Activated naive CD8-positive, alpha-beta T cell treated with anti-CD3 and anti-CD28 coated beads, Interleukin-2, amount 10 ng/mL, durations not matched to agents 7 days and 5 days (primary cell): ENCODE measurements at regions not wholly inside any gene's neighbourhood (a gene's known extent, or its start where the extent isn't known, plus 50 kb on each side); places are given as distances from the start of the nearest gene placed in this dataset.

Source experiments
- ATAC-seq: fragments of 150-1000 bp; cut with Tn5 transposase; one replicate; pipeline ENCODE4 v1.10.0; 2021; ENCODE audit warnings: low read depth, moderate library complexity
- POLR2A ChIA-PET: fragments of 350-600 bp; sonication (Branson Sonifier 250); formaldehyde crosslinking; loops from one replicate; lab custom pipeline; 2021; ENCODE audit warnings: antibody characterized with exemption; lab: Charles Lee
- DNase-seq: peaks from one replicate; pipeline ENCODE4 v3.0.0; 2021
- H3K27ac Mint-ChIP-seq: one replicate; pipeline ENCODE4 v1.8.0; 2022; ENCODE audit warnings: mild to moderate bottlenecking, mixed read lengths
- H3K27me3 Mint-ChIP-seq: one replicate; pipeline ENCODE4 v1.8.0; 2022; ENCODE audit warnings: mild to moderate bottlenecking, moderate library complexity, mixed read lengths
- H3K36me3 Mint-ChIP-seq: one replicate; pipeline ENCODE4 v1.8.0; 2021; ENCODE audit warnings: mild to moderate bottlenecking, mixed read lengths
- H3K4me1 Mint-ChIP-seq: one replicate; pipeline ENCODE4 v1.8.0; 2021; ENCODE audit warnings: mixed read lengths
- H3K4me3 Mint-ChIP-seq: one replicate; pipeline ENCODE4 v1.8.0; 2022; ENCODE audit warnings: mild to moderate bottlenecking, moderate library complexity, mixed read lengths
- H3K9me3 Mint-ChIP-seq: one replicate; pipeline ENCODE4 v1.8.0; 2021; ENCODE audit warnings: mixed read lengths

DNA sequence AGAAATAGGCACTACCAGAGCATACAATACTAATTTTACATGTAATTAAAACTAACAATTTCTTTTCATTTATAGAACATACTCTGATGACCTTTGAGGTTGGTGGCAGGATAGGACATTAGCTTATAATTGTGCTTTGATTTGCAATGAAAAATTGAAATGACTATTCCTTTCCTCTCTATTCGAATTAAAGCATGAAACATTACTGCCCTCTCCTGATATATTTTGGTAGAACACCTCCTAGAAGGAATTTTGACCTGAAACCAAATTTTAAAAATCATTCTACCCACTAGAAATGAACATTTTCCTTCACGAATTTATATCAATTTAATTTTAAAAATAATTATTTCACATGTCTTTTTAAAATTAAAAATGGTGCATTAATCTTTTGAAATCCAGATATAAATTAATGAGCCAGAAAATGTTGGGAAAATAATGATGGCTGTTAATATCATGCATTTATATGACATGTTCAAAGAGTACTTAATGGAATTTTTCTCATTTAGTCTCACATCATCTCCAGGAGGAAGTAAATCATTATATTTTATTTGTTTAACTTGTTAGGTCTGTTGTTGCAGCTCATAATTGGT lies 556.3 kb upstream of the ARGLU1 start:
- H3K9me3 Mint-ChIP-seq: peaks cover 2% of the 10 kb centered on the region

DNA sequence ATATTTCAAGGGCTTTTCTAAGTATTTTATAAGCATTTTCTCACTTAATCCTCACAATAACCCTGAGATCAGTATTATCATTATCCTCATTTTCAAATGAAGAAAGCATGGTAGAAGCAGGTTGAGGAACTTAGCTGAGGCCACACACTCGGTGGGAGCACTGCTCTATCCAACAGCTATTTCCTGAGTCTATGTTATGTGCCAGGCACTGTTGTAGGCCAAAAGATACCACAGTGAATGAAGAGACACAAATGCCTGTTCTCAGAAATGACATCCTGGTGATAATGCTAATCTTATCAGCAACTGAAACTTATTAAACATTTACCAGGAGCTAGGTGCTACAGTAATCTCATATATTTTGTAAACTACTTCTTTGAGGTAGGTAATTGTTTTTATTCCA lies 553.9 kb upstream of the ARGLU1 start:
- Mint-ChIP-seq H3K4me3 (no peak overlapping the region), H3K36me3 (no peaks in the 10 kb centered on the region), H3K27ac (no peak overlapping the region), H3K9me3 (no peaks in the 10 kb centered on the region), H3K4me1 (no peaks in the 10 kb centered on the region), H3K27me3 (no peaks in the 10 kb centered on the region)
- ATAC-seq (no peak), DNase-seq (no peak)
- POLR2A ChIA-PET: no interaction called here

More for the DNA sequence above, 556.3 kb upstream of the ARGLU1 start:
- no peak overlapping the region for H3K27ac Mint-ChIP-seq
- no peaks in the 10 kb centered on the region for H3K36me3 Mint-ChIP-seq
- DNase-seq (no peak), ATAC-seq (no peak)
- H3K4me3 Mint-ChIP-seq: no peak overlapping the region
- no peaks in the 10 kb centered on the region for H3K27me3 Mint-ChIP-seq
- H3K4me1 Mint-ChIP-seq: no peaks in the 10 kb centered on the region
- POLR2A ChIA-PET: no interaction called here

DNA sequence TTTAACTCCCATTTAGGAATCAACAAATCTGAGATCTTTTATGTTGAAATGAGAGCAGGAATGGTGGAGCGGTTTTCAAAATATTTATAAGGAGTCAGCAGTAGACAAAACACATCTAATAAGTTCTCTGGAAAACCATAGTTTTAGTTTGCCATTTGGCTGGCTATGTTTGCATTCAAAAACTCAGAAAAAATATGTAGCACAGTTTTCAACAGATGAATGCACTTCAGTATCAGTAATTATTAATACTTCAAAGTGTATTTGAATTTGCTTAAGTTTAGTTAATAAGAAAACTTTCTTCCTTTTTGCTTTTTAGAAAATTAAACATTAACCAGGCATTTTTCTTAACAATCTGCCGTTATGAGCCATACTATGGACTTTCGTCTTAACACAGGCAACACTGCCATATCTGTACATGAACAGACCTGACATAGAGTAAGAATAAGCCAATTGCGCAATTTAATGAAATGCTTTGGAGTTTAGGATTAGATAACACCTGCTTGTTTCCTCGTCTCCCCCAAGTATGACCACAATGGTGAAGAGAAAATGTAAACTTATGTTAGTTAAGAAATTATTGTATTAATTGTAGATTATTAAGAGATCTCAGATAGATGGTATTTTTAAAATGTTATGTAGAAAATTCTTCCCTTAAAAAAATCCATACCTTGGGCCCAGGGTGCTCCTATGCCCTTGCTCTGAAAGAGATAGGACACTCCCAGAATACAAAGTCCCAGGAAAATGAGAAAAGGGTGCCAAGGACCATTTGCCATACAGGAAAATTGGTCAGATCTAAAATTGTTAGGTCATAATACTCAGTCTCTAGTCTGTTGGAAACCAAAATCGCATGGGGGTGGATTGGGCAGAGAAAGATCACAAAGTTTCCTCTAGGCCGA lies 552.3 kb upstream of the ARGLU1 start:
- H3K4me3 Mint-ChIP-seq: no peak overlapping the region
- no peak for ATAC-seq
- POLR2A ChIA-PET: no interaction called here
- H3K27ac Mint-ChIP-seq: no peak overlapping the region
- H3K4me1 Mint-ChIP-seq: no peaks in the 10 kb centered on the region
- H3K27me3 Mint-ChIP-seq: no peaks in the 10 kb centered on the region
- DNase-seq: no peak
- no peaks in the 10 kb centered on the region for H3K36me3 Mint-ChIP-seq
- H3K9me3 Mint-ChIP-seq: peaks cover under 1% of the 10 kb centered on the region

DNA sequence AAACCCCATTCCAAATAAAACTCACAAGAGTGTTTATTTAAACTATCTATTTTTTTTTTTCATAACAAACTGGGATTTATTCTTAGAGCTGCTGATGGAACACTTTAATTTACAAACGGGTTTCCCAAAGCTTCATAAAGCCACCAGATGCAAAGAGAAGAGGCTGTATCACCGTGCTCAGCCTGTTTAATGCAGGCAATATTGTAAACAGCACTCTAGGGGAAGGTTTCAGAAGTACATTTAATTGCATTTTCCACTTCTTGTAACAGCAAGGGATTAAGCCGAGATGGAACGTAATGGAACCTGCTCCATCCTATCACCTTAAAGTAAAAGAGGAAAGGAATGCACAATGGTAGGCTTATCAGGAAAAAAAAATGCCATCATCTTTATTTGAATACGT lies 550.6 kb upstream of the ARGLU1 start:
- DNase-seq: no peak
- no peak overlapping the region for H3K27ac Mint-ChIP-seq
- H3K27me3 Mint-ChIP-seq: no peaks in the 10 kb centered on the region
- POLR2A ChIA-PET: no interaction called here
- no peaks in the 10 kb centered on the region for H3K4me1 Mint-ChIP-seq
- H3K36me3 Mint-ChIP-seq: no peaks in the 10 kb centered on the region
- H3K4me3 Mint-ChIP-seq: no peak overlapping the region
- H3K9me3 Mint-ChIP-seq: peaks cover 2% of the 10 kb centered on the region
- ATAC-seq: no peak

DNA sequence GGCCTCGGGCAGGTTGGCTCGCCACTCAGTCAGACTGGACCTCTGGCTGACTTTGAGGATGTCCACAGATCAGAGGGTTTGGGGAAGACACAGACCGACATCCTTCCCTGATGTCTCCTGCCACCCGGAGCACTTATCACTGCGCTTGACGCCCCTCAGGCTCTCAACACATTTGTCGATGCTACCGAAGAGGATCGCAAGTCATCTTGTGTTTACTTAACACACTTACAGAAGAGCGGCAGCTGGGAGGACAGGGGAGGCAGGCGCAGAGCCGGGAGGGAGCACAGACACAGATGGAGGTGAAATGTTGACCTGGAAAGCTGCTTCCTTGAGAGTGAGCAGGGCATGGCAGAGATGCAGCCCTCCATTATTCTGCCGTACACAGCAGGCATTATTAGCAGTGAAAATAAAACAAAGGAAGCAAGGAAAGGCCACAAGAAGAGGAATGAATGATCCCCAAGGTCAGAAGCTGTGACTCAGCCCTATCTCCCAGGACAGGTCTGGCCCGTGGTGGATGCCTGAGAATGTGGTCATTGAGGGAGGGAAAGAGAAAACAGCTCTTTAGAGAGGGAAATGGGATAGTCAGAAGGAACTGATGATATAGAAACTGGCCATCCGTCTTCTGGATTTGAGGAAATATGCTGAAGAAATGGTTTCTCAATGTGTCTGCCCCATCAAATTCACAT lies 549.5 kb upstream of the ARGLU1 start:
- H3K36me3 Mint-ChIP-seq: no peaks in the 10 kb centered on the region
- H3K4me3 Mint-ChIP-seq: no peak overlapping the region
- H3K9me3 Mint-ChIP-seq: peaks cover 2% of the 10 kb centered on the region
- H3K27me3 Mint-ChIP-seq: no peaks in the 10 kb centered on the region
- H3K27ac Mint-ChIP-seq: no peak overlapping the region
- POLR2A ChIA-PET: no interaction called here
- no peaks in the 10 kb centered on the region for H3K4me1 Mint-ChIP-seq
- ATAC-seq (no peak), DNase-seq (no peak)

DNA sequence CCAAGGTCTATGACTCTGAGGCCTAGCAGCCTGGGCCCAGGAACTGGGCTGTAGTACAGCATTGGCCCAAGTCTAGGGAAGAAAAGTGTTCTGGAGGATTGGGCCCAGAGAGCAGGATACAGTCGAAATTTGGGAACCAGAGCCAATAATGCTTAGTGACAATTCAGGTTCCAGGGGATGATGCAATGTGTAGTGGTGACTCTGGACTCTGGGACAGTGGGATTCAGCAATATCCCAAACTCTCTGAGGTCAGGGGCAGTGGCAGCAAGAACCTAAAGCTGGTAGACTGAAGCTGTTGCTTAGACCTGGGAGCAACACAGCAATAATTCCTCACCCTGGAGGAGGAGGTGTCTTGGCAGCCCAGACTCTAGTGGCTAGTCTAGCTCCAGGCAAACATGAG lies 545.5 kb upstream of the ARGLU1 start:
- DNase-seq: no peak

DNA sequence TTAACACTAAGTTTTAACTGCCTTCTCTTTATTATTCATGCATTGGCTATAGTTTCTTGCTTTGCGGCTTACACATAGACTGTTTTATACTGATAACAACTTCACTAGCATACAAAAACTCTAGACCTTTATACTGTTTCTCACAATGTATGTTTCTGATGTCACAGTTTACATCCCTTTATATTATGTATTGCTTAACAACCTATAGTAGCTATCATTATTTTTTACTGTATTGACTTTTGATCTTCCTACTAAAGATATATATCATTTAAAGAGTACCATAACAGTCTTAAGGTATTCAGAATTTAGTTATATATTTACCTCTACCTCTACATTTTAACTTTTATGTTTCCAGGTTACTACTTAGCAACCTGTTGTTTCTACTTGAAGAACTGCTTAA lies 543.3 kb upstream of the ARGLU1 start:
- ATAC-seq (no peak), DNase-seq (no peak)
- POLR2A ChIA-PET: no interaction called here
- Mint-ChIP-seq H3K4me1 (no peaks in the 10 kb centered on the region), H3K36me3 (no peaks in the 10 kb centered on the region), H3K4me3 (no peak overlapping the region), H3K9me3 (peaks cover 3% of the 10 kb centered on the region), H3K27ac (no peak overlapping the region), H3K27me3 (no peaks in the 10 kb centered on the region)

More for the DNA sequence above, 545.5 kb upstream of the ARGLU1 start:
- Mint-ChIP-seq H3K9me3 (peaks cover 3% of the 10 kb centered on the region), H3K36me3 (no peaks in the 10 kb centered on the region), H3K27ac (no peak overlapping the region), H3K4me3 (no peak overlapping the region), H3K27me3 (no peaks in the 10 kb centered on the region), H3K4me1 (no peaks in the 10 kb centered on the region)
- POLR2A ChIA-PET: no interaction called here
- no peak for ATAC-seq

DNA sequence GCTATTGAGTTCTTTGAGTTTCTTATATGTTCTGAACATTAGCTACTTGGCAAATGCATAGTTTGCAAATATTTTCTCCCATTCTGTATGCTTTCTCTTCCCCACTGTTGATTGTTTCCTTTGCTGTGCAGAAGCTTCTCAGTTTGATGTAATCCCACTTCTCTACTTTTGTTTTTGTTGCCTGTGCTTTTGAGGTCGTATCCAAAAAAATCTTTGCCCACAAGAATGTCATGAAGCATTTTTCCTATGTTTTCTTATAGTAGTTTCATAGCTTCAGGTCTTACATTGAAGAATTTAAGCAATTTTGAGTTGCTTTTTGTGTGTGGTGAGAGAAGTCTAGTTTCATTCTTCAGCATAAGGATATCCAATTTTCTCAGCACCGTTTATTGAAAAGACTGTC lies 536.7 kb upstream of the ARGLU1 start:
- DNase-seq: no peak
- Mint-ChIP-seq H3K27me3 (no peaks in the 10 kb centered on the region), H3K4me3 (no peak overlapping the region), H3K36me3 (no peaks in the 10 kb centered on the region), H3K9me3 (peaks cover 2% of the 10 kb centered on the region), H3K4me1 (no peaks in the 10 kb centered on the region), H3K27ac (no peak overlapping the region)
- POLR2A ChIA-PET: no interaction called here
- ATAC-seq: no peak

DNA sequence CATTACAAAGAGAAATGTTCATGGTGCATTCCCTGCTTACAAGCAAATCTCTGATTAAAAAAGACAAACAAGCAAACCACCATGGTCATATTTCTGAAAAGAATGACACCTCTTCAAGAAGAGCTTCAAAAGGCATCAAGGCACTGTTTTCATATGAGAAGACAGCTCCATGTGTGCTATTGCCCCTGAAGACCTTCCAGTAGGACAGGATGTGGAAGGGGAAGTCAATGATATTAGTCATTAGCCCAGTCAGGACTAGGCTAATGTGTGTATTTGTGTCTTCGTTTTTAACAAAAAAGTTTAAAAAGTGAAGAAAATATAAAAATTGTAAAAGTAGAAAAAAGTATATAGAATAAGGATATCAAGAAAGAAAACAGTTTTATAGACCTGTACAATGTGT lies 534.7 kb upstream of the ARGLU1 start:
- no peak overlapping the region for H3K4me3 Mint-ChIP-seq
- H3K27ac Mint-ChIP-seq: no peak overlapping the region
- no peak for ATAC-seq
- no peak for DNase-seq
- H3K36me3 Mint-ChIP-seq: no peaks in the 10 kb centered on the region
- H3K27me3 Mint-ChIP-seq: no peaks in the 10 kb centered on the region
- H3K4me1 Mint-ChIP-seq: no peaks in the 10 kb centered on the region
- POLR2A ChIA-PET: no interaction called here
- no peaks in the 10 kb centered on the region for H3K9me3 Mint-ChIP-seq

DNA sequence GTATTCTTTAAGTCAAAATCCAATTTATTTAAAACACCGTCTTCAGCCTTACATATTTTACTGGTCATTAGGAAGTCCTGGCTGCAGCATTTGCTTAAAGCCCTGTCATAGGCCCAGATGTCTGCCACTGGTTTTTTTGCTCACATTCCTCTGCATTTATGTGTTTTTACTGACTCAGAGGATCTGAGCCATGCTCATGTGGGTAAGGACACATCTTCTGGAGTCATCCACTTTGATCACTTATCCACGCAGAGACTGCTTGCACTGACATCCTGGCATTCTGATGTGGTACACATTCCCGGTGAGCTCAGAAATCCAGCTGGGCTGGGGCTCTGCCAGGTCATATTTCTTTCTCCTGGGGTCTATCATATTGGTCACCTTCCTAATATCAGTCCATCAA lies 531.7 kb upstream of the ARGLU1 start:
- ATAC-seq (no peak), DNase-seq (no peak)
- H3K4me1 Mint-ChIP-seq: no peaks in the 10 kb centered on the region

DNA sequence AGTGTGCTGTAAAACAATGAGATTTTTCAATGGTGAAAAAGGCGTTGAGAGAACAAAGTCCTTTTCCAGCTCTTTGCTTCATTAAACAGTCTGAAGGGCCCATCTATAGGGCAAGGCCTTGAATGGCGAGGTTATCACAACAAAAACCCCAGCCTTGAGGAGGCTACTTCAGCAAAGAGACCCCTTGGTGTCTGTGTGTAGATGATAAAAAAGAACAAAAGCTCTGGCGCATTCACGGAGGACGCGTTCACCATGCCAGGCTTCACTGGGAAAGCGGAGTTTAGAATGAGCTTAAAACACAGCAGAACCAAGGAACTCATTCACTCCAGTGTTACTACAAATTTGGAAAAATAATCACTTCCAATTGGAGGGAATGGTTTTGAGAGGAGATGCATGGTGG lies 530.0 kb upstream of the ARGLU1 start:
- Mint-ChIP-seq H3K4me1 (no peaks in the 10 kb centered on the region), H3K27me3 (no peaks in the 10 kb centered on the region), H3K27ac (no peak overlapping the region), H3K9me3 (no peaks in the 10 kb centered on the region), H3K4me3 (no peak overlapping the region), H3K36me3 (no peaks in the 10 kb centered on the region)
- POLR2A ChIA-PET: no interaction called here
- DNase-seq: no peak
- no peak for ATAC-seq

More for the DNA sequence above, 531.7 kb upstream of the ARGLU1 start:
- Mint-ChIP-seq H3K27me3 (no peaks in the 10 kb centered on the region), H3K9me3 (no peaks in the 10 kb centered on the region), H3K27ac (no peak overlapping the region), H3K36me3 (no peaks in the 10 kb centered on the region), H3K4me3 (no peak overlapping the region)
- POLR2A ChIA-PET: no interaction called here

DNA sequence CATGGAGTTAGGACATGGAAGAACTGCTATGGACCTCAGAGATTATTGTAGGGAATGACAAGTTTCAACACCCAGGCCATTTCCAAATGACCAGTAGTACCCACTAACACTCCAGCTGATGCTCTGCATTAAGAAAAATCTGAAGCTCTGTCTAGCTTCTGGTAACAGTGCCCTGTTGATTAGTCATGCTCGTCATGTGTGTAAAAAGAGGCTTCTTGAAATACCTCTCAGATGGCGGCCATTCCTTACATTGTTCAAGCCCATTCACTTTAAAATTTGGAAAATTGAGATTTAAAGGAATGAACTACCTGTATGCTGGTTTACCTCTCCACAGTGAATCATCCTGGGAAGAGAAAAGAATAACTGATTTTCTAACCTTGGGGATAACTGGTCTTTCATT lies 527.9 kb upstream of the ARGLU1 start:
- Mint-ChIP-seq H3K4me1 (no peaks in the 10 kb centered on the region), H3K9me3 (no peaks in the 10 kb centered on the region), H3K4me3 (no peak overlapping the region), H3K36me3 (no peaks in the 10 kb centered on the region), H3K27me3 (no peaks in the 10 kb centered on the region), H3K27ac (no peak overlapping the region)
- no peak for ATAC-seq
- DNase-seq: no peak
- POLR2A ChIA-PET: no interaction called here

DNA sequence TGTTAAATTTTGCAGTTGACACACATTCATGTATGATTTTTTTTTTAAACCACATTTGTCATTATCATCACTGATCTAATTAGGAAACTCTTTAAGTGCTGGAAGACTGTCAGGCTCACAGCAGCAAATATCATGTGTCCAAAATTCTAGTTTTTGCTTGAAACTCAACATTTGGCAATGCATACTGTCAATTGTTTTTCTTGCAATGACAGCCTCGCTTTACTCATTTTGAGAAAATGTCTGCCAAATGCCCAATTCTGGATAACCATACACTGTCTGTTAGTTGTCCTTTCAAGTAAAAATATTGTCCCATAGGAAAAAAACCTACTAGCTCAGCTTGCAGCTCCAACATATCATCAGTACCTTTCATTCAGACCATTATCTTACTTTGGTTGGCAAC lies 523.9 kb upstream of the ARGLU1 start:
- H3K9me3 Mint-ChIP-seq: no peaks in the 10 kb centered on the region
- H3K4me3 Mint-ChIP-seq: no peak overlapping the region
- POLR2A ChIA-PET: no interaction called here
- no peak overlapping the region for H3K27ac Mint-ChIP-seq
- DNase-seq (no peak), ATAC-seq (no peak)
- H3K27me3 Mint-ChIP-seq: no peaks in the 10 kb centered on the region
- H3K36me3 Mint-ChIP-seq: no peaks in the 10 kb centered on the region
- H3K4me1 Mint-ChIP-seq: no peaks in the 10 kb centered on the region

DNA sequence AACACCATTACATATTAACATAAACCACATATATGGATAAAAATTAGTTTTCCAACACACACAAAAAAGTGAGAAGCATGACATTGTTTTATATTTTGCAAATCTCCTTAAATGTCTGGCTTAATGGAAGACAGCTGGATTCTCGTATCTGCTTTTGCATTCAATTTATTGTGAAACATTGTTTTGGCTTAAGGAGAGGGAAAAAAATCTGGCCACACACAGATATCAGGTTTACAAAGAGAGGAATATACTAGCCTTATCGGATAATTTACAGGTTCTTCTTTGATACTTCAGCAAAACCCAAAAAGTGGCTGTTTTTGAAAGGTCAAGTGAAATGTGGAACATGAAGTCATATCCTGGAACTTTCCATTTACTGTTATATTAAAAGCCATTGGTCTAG lies 523.5 kb upstream of the ARGLU1 start:
- Mint-ChIP-seq H3K4me3 (no peak overlapping the region), H3K27me3 (no peaks in the 10 kb centered on the region), H3K36me3 (no peaks in the 10 kb centered on the region), H3K27ac (no peak overlapping the region), H3K4me1 (no peaks in the 10 kb centered on the region), H3K9me3 (no peaks in the 10 kb centered on the region)
- POLR2A ChIA-PET: no interaction called here
- no peak for ATAC-seq
- DNase-seq: no peak
